Mesendoderm (in vitro differentiated cells): ENCODE measurements at regions not wholly inside any gene's neighbourhood (a gene's known extent, or its start where the extent isn't known, plus 50 kb on each side); places are given as distances from the start of the nearest gene placed in this dataset.
"Not testable (repeated sequence)": the region's sequence is repeated elsewhere in the genome, so short reads cannot be mapped to it uniquely, and the experiment has no call there.

ENCODE experiments used
- DNase-seq: peaks from one replicate; pipeline ENCODE4 v3.0.0; 2013
- H2AK5ac ChIP-seq: 2 replicates; pipeline ENCODE4 v1.6.1; 2013; ENCODE audit warnings: low read length, inconsistent platforms
- H2BK120ac ChIP-seq: 2 replicates; pipeline ENCODE4 v1.6.1; 2013; ENCODE audit warnings: low read depth, mild to moderate bottlenecking, low read length, moderate library complexity, mixed read lengths
- H2BK15ac ChIP-seq: replicated peaks from 2 replicates; pipeline ENCODE4 v1.6.1; 2013; ENCODE audit warnings: low read depth, mild to moderate bottlenecking, moderate library complexity
- H2BK5ac ChIP-seq: 2 replicates; pipeline ENCODE4 v1.6.1; 2013; ENCODE audit warnings: low read length, inconsistent platforms
- H3K18ac ChIP-seq: 2 replicates; pipeline ENCODE4 v1.6.1; 2013; ENCODE audit warnings: mild to moderate bottlenecking, low read length, mixed read lengths
- H3K23ac ChIP-seq: one replicate; pipeline ENCODE4 v1.6.1; 2013; ENCODE audit warnings: low read length
- H3K27ac ChIP-seq: 2 replicates; pipeline ENCODE4 v1.5.1; 2013; ENCODE audit warnings: low read depth, mild to moderate bottlenecking, inconsistent platforms, low read length, moderate library complexity
- H3K27me3 ChIP-seq: 2 replicates; pipeline ENCODE4 v1.6.1; 2013; ENCODE audit warnings: low read length, control low read depth, mild to moderate bottlenecking, inconsistent platforms; ENCODE audit not compliant: insufficient read depth, poor library complexity
- H3K36me3 ChIP-seq: 2 replicates; pipeline ENCODE4 v1.6.1; 2013; ENCODE audit warnings: low read length, inconsistent platforms; ENCODE audit not compliant: control insufficient read depth, insufficient read depth
- H3K4ac ChIP-seq: one replicate; pipeline ENCODE4 v1.6.1; 2013; ENCODE audit warnings: low read depth, mild to moderate bottlenecking, low read length, moderate library complexity
- H3K4me1 ChIP-seq: 2 replicates; pipeline ENCODE4 v1.6.1; 2013; ENCODE audit warnings: low read depth, low read length, inconsistent platforms; ENCODE audit not compliant: control insufficient read depth
- H3K4me2 ChIP-seq: 2 replicates; pipeline ENCODE4 v1.6.1; 2013; ENCODE audit warnings: low read length
- H3K4me3 ChIP-seq: 2 replicates; pipeline ENCODE4 v1.5.1; 2013; ENCODE audit warnings: mild to moderate bottlenecking, low read length
- H3K56ac ChIP-seq: one replicate; pipeline ENCODE4 v1.6.1; 2013; ENCODE audit warnings: low read length
- H3K79me1 ChIP-seq: 2 replicates; pipeline ENCODE4 v1.6.1; 2013; ENCODE audit warnings: low read length, inconsistent platforms
- H3K79me2 ChIP-seq: 2 replicates; pipeline ENCODE4 v1.6.1; 2013; ENCODE audit warnings: mild to moderate bottlenecking, low read length; ENCODE audit not compliant: control insufficient read depth, insufficient read depth
- H3K9ac ChIP-seq: 2 replicates; pipeline ENCODE4 v1.6.1; 2013; ENCODE audit warnings: low read length, inconsistent platforms
- H4K5ac ChIP-seq: one replicate; pipeline ENCODE4 v1.6.1; 2013; ENCODE audit warnings: low read length
- H4K8ac ChIP-seq: one replicate; pipeline ENCODE4 v1.6.1; 2013; ENCODE audit warnings: low read depth, mild to moderate bottlenecking, control low read depth, low read length, moderate library complexity
- WGBS: extraction: QIAGEN DNeasy Blood & Tissue Kit; methylation state at CpG from one replicate; pipeline ENCODE4 v1.1.7; 2013; ENCODE audit warnings: low lambda C conversion rate, missing lambda C conversion rate; ENCODE audit not compliant: insufficient coverage; ENCODE audit errors: extremely low coverage; 5-methylcytosine and 5-hydroxymethylcytosine counted together

DNA sequence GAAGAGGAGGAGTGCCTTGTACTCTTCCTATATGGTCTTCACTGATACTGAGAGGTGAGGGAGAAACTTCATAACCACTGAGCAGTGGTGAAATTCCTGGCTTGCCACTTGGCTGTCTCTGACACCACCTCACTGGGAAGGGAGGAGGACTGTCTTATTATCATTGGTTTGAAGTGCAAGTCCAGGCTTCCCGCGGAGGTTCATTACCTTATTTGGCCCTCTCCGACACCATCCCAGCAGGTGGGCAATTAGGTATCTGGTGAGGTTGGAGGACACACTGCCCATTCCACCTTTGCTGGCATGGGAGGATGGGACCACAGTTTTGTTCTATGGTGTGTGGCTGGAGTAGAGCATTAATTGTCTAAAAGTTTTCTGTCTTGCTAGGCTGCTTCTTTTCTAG is 206.1 kb downstream of the LHFPL1 start:
- no peak overlapping the region for H4K8ac ChIP-seq
- H3K4ac ChIP-seq: no peak overlapping the region
- no peak overlapping the region for H3K23ac ChIP-seq
- no peak overlapping the region for H3K56ac ChIP-seq
- no peak overlapping the region for H3K18ac ChIP-seq
- H3K79me1 ChIP-seq: no peaks in the 10 kb centered on the region
- no CpG with 5 or more reads among the region's 3 CpGs for WGBS
- no peak overlapping the region for H3K9ac ChIP-seq
- H4K5ac ChIP-seq: no peak overlapping the region
- H3K4me2 ChIP-seq: no peak overlapping the region
- no peaks in the 10 kb centered on the region for H3K36me3 ChIP-seq
- H3K27me3 ChIP-seq: no peaks in the 10 kb centered on the region
- no peak overlapping the region for H2AK5ac ChIP-seq
- no peak overlapping the region for H3K27ac ChIP-seq
- no peak overlapping the region for H3K4me3 ChIP-seq
- no peak overlapping the region for H2BK5ac ChIP-seq
- no peak overlapping the region for H2BK120ac ChIP-seq
- peak; percentile 14 for DNase-seq
- H3K79me2 ChIP-seq: no peaks in the 10 kb centered on the region
- H2BK15ac ChIP-seq: no peak overlapping the region
- H3K4me1 ChIP-seq: no peaks in the 10 kb centered on the region

GRCh38 chrX:112470551-112470950 is 209.2 kb downstream of the LHFPL1 start:
- Histone ChIP-seq H3K9ac (no peak overlapping the region), H3K18ac (no peak overlapping the region), H3K4ac (no peak overlapping the region), H3K27me3 (no peaks in the 10 kb centered on the region), H4K8ac (no peak overlapping the region), H2BK5ac (no peak overlapping the region), H3K56ac (no peak overlapping the region), H3K27ac (no peak overlapping the region), H3K79me2 (no peaks in the 10 kb centered on the region), H3K23ac (no peak overlapping the region), H3K79me1 (no peaks in the 10 kb centered on the region), H3K4me1 (no peaks in the 10 kb centered on the region), H2BK120ac (no peak overlapping the region), H3K4me3 (no peak overlapping the region), H3K4me2 (no peak overlapping the region), H3K36me3 (no peaks in the 10 kb centered on the region), H2BK15ac (no peak overlapping the region), H4K5ac (no peak overlapping the region), H2AK5ac (no peak overlapping the region)
- no CpG with 5 or more reads among the region's 2 CpGs for WGBS
- DNase-seq: peak; percentile 4

GRCh38 chrX:112461949-112462450 is 217.7 kb downstream of the LHFPL1 start:
- not testable (repeated sequence) for H3K79me2 ChIP-seq, H3K27me3 ChIP-seq, H3K4me2 ChIP-seq, H3K36me3 ChIP-seq, H3K27ac ChIP-seq, H2BK5ac ChIP-seq, H2AK5ac ChIP-seq, H3K79me1 ChIP-seq, H4K8ac ChIP-seq, H3K23ac ChIP-seq, H3K9ac ChIP-seq, H3K4ac ChIP-seq, H3K4me3 ChIP-seq, H3K18ac ChIP-seq, H3K56ac ChIP-seq, H2BK15ac ChIP-seq, H2BK120ac ChIP-seq, H3K4me1 ChIP-seq, H4K5ac ChIP-seq
- no CpG with 5 or more reads among the region's 8 CpGs for WGBS
- DNase-seq: peak; percentile 23

DNA sequence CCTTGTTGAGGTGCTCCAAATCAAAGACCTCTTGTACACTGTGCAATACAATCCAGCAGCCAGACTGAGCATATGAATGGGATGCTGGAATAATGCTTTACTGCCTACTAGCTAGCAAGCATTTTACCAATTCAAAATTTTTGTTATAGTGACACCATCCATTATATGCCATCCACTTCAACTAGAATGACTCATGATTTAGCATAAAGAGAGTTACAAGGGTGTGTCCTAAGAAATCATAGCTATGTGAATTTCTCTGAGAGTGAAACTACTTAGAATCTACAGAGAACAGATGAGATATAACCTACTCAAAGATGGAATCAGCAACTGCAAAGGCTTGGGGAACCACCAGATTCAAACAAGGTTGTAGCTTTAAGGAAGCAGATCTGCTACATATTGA is 221.9 kb downstream of the LHFPL1 start:
- no peak overlapping the region for H2BK120ac ChIP-seq
- H3K56ac ChIP-seq: no peak overlapping the region
- H3K79me2 ChIP-seq: no peaks in the 10 kb centered on the region
- no peak overlapping the region for H3K4ac ChIP-seq
- H2BK5ac ChIP-seq: no peak overlapping the region
- DNase-seq: no peak
- no peak overlapping the region for H3K18ac ChIP-seq
- H3K27ac ChIP-seq: no peak overlapping the region
- no peaks in the 10 kb centered on the region for H3K36me3 ChIP-seq
- H3K27me3 ChIP-seq: no peaks in the 10 kb centered on the region
- H2BK15ac ChIP-seq: no peak overlapping the region
- no peaks in the 10 kb centered on the region for H3K4me1 ChIP-seq
- H2AK5ac ChIP-seq: no peak overlapping the region
- no peak overlapping the region for H3K23ac ChIP-seq
- H3K4me3 ChIP-seq: no peak overlapping the region
- H3K79me1 ChIP-seq: no peaks in the 10 kb centered on the region
- H3K9ac ChIP-seq: no peak overlapping the region
- H3K4me2 ChIP-seq: no peak overlapping the region
- no peak overlapping the region for H4K8ac ChIP-seq
- H4K5ac ChIP-seq: no peak overlapping the region

GRCh38 chrX:112450810-112451209 is 228.9 kb downstream of the LHFPL1 start:
- H3K4me2 ChIP-seq: no peak overlapping the region
- WGBS: no CpG with 5 or more reads among the region's 2 CpGs

GRCh38 chrX:112440277-112440676 is 239.5 kb downstream of the LHFPL1 start:
- Histone ChIP-seq H3K27me3 (no peaks in the 10 kb centered on the region), H2BK15ac (no peak overlapping the region), H3K4me3 (no peak overlapping the region), H3K4me1 (no peaks in the 10 kb centered on the region), H3K79me1 (no peaks in the 10 kb centered on the region), H3K36me3 (no peaks in the 10 kb centered on the region), H2BK5ac (no peak overlapping the region), H3K23ac (no peak overlapping the region), H3K56ac (no peak overlapping the region), H3K27ac (no peak overlapping the region), H3K79me2 (no peaks in the 10 kb centered on the region), H2AK5ac (no peak overlapping the region), H3K9ac (no peak overlapping the region), H4K5ac (no peak overlapping the region), H2BK120ac (no peak overlapping the region), H3K4me2 (no peak overlapping the region), H3K18ac (no peak overlapping the region), H3K4ac (no peak overlapping the region), H4K8ac (no peak overlapping the region)
- no CpG with 5 or more reads among the region's 2 CpGs for WGBS
- no peak for DNase-seq

More at GRCh38 chrX:112450810-112451209, 228.9 kb downstream of the LHFPL1 start:
- Histone ChIP-seq H3K23ac (no peak overlapping the region), H4K5ac (no peak overlapping the region), H3K9ac (no peak overlapping the region), H3K27ac (no peak overlapping the region), H2BK120ac (no peak overlapping the region), H3K4me3 (no peak overlapping the region), H3K79me1 (no peaks in the 10 kb centered on the region), H3K18ac (no peak overlapping the region), H3K4me1 (no peaks in the 10 kb centered on the region), H2BK5ac (no peak overlapping the region), H3K79me2 (no peaks in the 10 kb centered on the region), H3K4ac (no peak overlapping the region), H3K27me3 (no peaks in the 10 kb centered on the region), H4K8ac (no peak overlapping the region), H2BK15ac (no peak overlapping the region), H3K36me3 (no peaks in the 10 kb centered on the region), H3K56ac (no peak overlapping the region), H2AK5ac (no peak overlapping the region)
- no peak for DNase-seq
